GM12878 (cell line): ENCODE measurements at regions not wholly inside any gene's neighbourhood (a gene's known extent, or its start where the extent isn't known, plus 50 kb on each side); places are given as distances from the start of the nearest gene placed in this dataset.

Experiments used
- ATAC-seq: fragments of 200-7000 bp; cut with Tn5 transposase; 3 replicates; pipeline ENCODE4 v1.9.1; 2020; ENCODE audit warnings: mild to moderate bottlenecking, moderate library complexity
- BruUV-seq: library from RNA; stranded (reverse); fragments of 400-500 nt; replicated peaks from 2 replicates; lab custom pipeline; 2021; lab: Mats Ljungman, UMichigan
- CTCF ChIA-PET: fragments of 300-600 bp; sonication (Branson Sonifier 250); formaldehyde crosslinking; extraction: SDS; loops from one replicate; lab custom pipeline; 2021; ENCODE audit warnings: inconsistent platforms; lab: Yijun Ruan, JAX
- POLR2A ChIA-PET: fragments of 350-600 bp; formaldehyde crosslinking; extraction: SDS; loops from one replicate; lab custom pipeline; 2021; ENCODE audit warnings: inconsistent platforms; lab: Charles Lee
- RAD21 ChIA-PET: fragments of 300-600 bp; sonication (Branson Sonifier 250); formaldehyde crosslinking; loops from one replicate; lab custom pipeline; 2023; ENCODE audit warnings: antibody characterized with exemption; ENCODE audit not compliant: unreplicated experiment; lab: Charles Lee
- SMC1A ChIA-PET: fragments of 300-600 bp; sonication (Branson Sonifier 250); formaldehyde crosslinking; loops from one replicate; lab custom pipeline; 2023; ENCODE audit not compliant: unreplicated experiment, uncharacterized antibody; lab: Charles Lee
- DNase-seq: peaks from one replicate; pipeline ENCODE4 v3.0.0-alpha.2; 2011; ENCODE audit warnings: low read depth, low spot score
- FAIRE-seq: peaks from 3 replicates; lab custom pipeline; 2011; peaks lifted over from hg19 to GRCh38; lab: Jason Lieb, UNC
- H2AFZ ChIP-seq: 2 replicates; pipeline ENCODE4 v1.6.0; 2011; ENCODE audit warnings: low read depth, low read length, control low read depth; ENCODE audit not compliant: control insufficient read depth
- H3K27ac ChIP-seq: 2 replicates; pipeline ENCODE4 v1.5.1; 2011; ENCODE audit warnings: control low read depth; ENCODE audit not compliant: control insufficient read depth, insufficient read depth
- H3K27me3 ChIP-seq, 2 experiments: replicated peaks in 1 of 2; 2 replicates each; pipeline versions ENCODE4 v1.6.0 to v1.6.1; 2011; ENCODE audit warnings: low read length in 1 of 2; ENCODE audit not compliant: control insufficient read depth in 2 of 2, insufficient read depth in 2 of 2
- H3K36me3 ChIP-seq, 2 experiments: 2 replicates each; pipeline ENCODE4 v1.5.1; 2011; ENCODE audit warnings: low read length in 1 of 2; ENCODE audit not compliant: control insufficient read depth in 2 of 2, insufficient read depth in 2 of 2
- H3K4me1 ChIP-seq: 2 replicates; pipeline ENCODE4 v1.6.1; 2011; ENCODE audit warnings: mild to moderate bottlenecking, low read length, moderate library complexity, mixed read lengths; ENCODE audit not compliant: control insufficient read depth, insufficient read depth
- H3K4me2 ChIP-seq: 2 replicates; pipeline ENCODE4 v1.6.0; 2011; ENCODE audit warnings: control low read depth; ENCODE audit not compliant: control insufficient read depth, insufficient read depth
- H3K4me3 ChIP-seq: fragments of 200-600 bp; sonication (generic); 2 replicates; pipeline ENCODE4 v1.5.1; 2016
- H3K79me2 ChIP-seq: 2 replicates; pipeline ENCODE4 v1.6.0; 2011; ENCODE audit warnings: low read length; ENCODE audit not compliant: control insufficient read depth, insufficient read depth
- H3K9ac ChIP-seq: 2 replicates; pipeline ENCODE4 v1.8.0; 2011; ENCODE audit warnings: low read length, control low read depth, mixed read lengths; ENCODE audit not compliant: control insufficient read depth, insufficient read depth
- H3K9me3 ChIP-seq: replicated peaks from 3 replicates; pipeline ENCODE4 v1.5.1; 2011; ENCODE audit warnings: mild to moderate bottlenecking, low read length; ENCODE audit not compliant: control insufficient read depth, insufficient read depth
- H4K20me1 ChIP-seq: 2 replicates; pipeline ENCODE4 v1.6.0; 2011; ENCODE audit not compliant: control insufficient read depth, insufficient read depth
- ASH2L ChIP-seq: fragments of 300-600, 200-600 bp; sonication (generic); IDR thresholded peaks from 2 replicates; pipeline ENCODE4 v1.6.1; 2017; ENCODE audit warnings: low read depth, mild to moderate bottlenecking, borderline replicate concordance
- EGR1 ChIP-seq, 2 experiments: IDR thresholded peaks; 1 replicate in 1 of 2; 2 replicates in 1 of 2; pipeline ENCODE4 v1.6.1; 2011 to 2012; ENCODE audit warnings: low read depth in 2 of 2, low read length in 2 of 2, borderline replicate concordance in 1 of 2, mild to moderate bottlenecking in 1 of 2, moderate library complexity in 1 of 2
- ELK1 ChIP-seq: IDR thresholded peaks from 2 replicates; pipeline ENCODE4 v1.6.1; 2012; ENCODE audit warnings: low read depth, low read length, improper control_type of control experiment
- IRF5 ChIP-seq: fragments of 450-650 bp; IDR thresholded peaks from 2 replicates; pipeline ENCODE4 v1.6.1; 2017; ENCODE audit warnings: borderline replicate concordance
- MYB ChIP-seq: fragments of 150-350 bp; IDR thresholded peaks from 2 replicates; pipeline ENCODE4 v1.6.1; 2014; ENCODE audit warnings: mild to moderate bottlenecking, low read depth, low read length, borderline replicate concordance
- NFYA ChIP-seq: IDR thresholded peaks from 2 replicates; pipeline ENCODE4 v1.6.1; 2011; ENCODE audit warnings: low read depth, mild to moderate bottlenecking, low read length, improper control_type of control experiment, borderline replicate concordance
- NR2C1 ChIP-seq: fragments of 450-650 bp; IDR thresholded peaks from 2 replicates; pipeline ENCODE4 v1.6.1; 2017; ENCODE audit warnings: antibody characterized with exemption, mild to moderate bottlenecking, moderate library complexity
- POLR2AphosphoS5 ChIP-seq: IDR thresholded peaks from 2 replicates; pipeline ENCODE4 v1.6.1; 2011; ENCODE audit warnings: mild to moderate bottlenecking, low read length, inconsistent platforms
- RCOR1 ChIP-seq: conservative IDR thresholded peaks from 2 replicates; pipeline ENCODE4 v1.6.1; 2012; ENCODE audit warnings: low read depth, low read length, improper control_type of control experiment
- RUNX3 ChIP-seq: IDR thresholded peaks from 2 replicates; pipeline ENCODE4 v1.6.1; 2012; ENCODE audit warnings: low read length, inconsistent platforms
- SRF ChIP-seq, 2 experiments: IDR thresholded peaks; 2 replicates each; pipeline ENCODE4 v1.6.1; 2011; ENCODE audit warnings: low read depth in 2 of 2, low read length in 2 of 2, mild to moderate bottlenecking in 1 of 2, moderate library complexity in 1 of 2
- TAF1 ChIP-seq: IDR thresholded peaks from 2 replicates; pipeline ENCODE4 v1.6.1; 2011; ENCODE audit warnings: mild to moderate bottlenecking, low read depth, low read length, borderline replicate concordance
- TBL1XR1 ChIP-seq: IDR thresholded peaks from 2 replicates; pipeline ENCODE4 v1.6.1; 2012; ENCODE audit warnings: low read depth, low read length, improper control_type of control experiment
- TCF3 ChIP-seq: IDR thresholded peaks from 2 replicates; pipeline ENCODE4 v1.6.1; 2012; ENCODE audit warnings: low read depth, mild to moderate bottlenecking, low read length, borderline replicate concordance; ENCODE audit not compliant: insufficient read depth
- YBX1 ChIP-seq: fragments of 450-650 bp; IDR thresholded peaks from 2 replicates; pipeline ENCODE4 v1.6.1; 2016; ENCODE audit warnings: antibody characterized with exemption
- ZNF24 ChIP-seq: fragments of 450-650 bp; IDR thresholded peaks from 2 replicates; pipeline ENCODE4 v1.6.1; 2017; ENCODE audit warnings: antibody characterized with exemption, mild to moderate bottlenecking
- WGBS: methylation state at CpG from one replicate; pipeline ENCODE4 v1.1.6; 2016; ENCODE audit warnings: low lambda C conversion rate; ENCODE audit not compliant: insufficient replicate concordance, insufficient coverage; ENCODE audit errors: missing lambda C conversion rate; 5-methylcytosine and 5-hydroxymethylcytosine counted together
- in situ Hi-C: fragments of 300-500 bp; cut with MboI; formaldehyde crosslinking; loops from 9 replicates; pipeline ENCODE4 v1.14.3; 2018; ENCODE audit warnings: mixed read lengths
- intact Hi-C: fragments of 100-400 bp; cut with micrococcal nuclease; formaldehyde crosslinking; loops from one replicate; pipeline ENCODE4 v1.14.2; 2022; ENCODE audit not compliant: unreplicated experiment

- Histone ChIP-seq H3K9me3 (no peaks in the 10 kb centered on the region), H3K9ac (no peak overlapping the region), H3K36me3 (no peaks in the 10 kb centered on the region), H3K4me3 (no peak overlapping the region), H3K79me2 (no peaks in the 10 kb centered on the region), H2AFZ (no peak overlapping the region), H3K4me2 (no peak overlapping the region), H3K4me1 (no peaks in the 10 kb centered on the region), H3K27ac (no peak overlapping the region), H3K27me3 (no peaks in the 10 kb centered on the region), H4K20me1 (no peaks in the 10 kb centered on the region)
- CTCF ChIA-PET = no interaction called here
- TF ChIP-seq RUNX3 (no peak), MYB (no peak), ASH2L (no peak), ZNF24 (no peak), TAF1 (no peak), TCF3 (no peak), TBL1XR1 (no peak), NFYA (no peak)
- FAIRE-seq (no peak), ATAC-seq (no peak), DNase-seq (no peak)
- intact Hi-C loops (no loop called here), in situ Hi-C loops (no loop called here)
- RAD21 ChIA-PET = no interaction called here
- SMC1A ChIA-PET = no interaction called here
- POLR2A ChIA-PET = no interaction called here
- WGBS = 35% methylated on average over 9 of the region's 9 CpGs
- no TSS peak for BruUV-seq
Observed at GRCh38 chr7:67407392-67408071, 410.9 kb downstream of the TYW1 start.

GRCh38 chr7:67408109-67408508 is 411.5 kb downstream of the TYW1 start:
- DNase-seq (no peak), FAIRE-seq (no peak), ATAC-seq (no peak)
- no peaks in the 10 kb centered on the region for H3K27me3 ChIP-seq
- ChIA-PET SMC1A (no interaction called here), RAD21 (no interaction called here), CTCF (interaction anchor here (0.6 kb wide), 1 partner anchor 471 kb away, joined by 3 read pairs; no protein-coding TSS in a partner anchor), POLR2A (no interaction called here)
- no peaks in the 10 kb centered on the region for H4K20me1 ChIP-seq
- no TSS peak for BruUV-seq
- H2AFZ ChIP-seq = no peak overlapping the region
- H3K79me2 ChIP-seq = no peaks in the 10 kb centered on the region
- in situ Hi-C loops = no loop called here
- H3K9ac ChIP-seq = no peak overlapping the region
- no peak overlapping the region for H3K27ac ChIP-seq
- H3K4me2 ChIP-seq = no peak overlapping the region
- H3K4me1 ChIP-seq = no peaks in the 10 kb centered on the region
- TF ChIP-seq IRF5 (no peak), RCOR1 (no peak), NR2C1 (no peak), ZNF24 (no peak), SRF (IDR thresholded peaks at IDR 0.05; ENCODE audit: low read depth in 2 of 2, low read length in 2 of 2) (no peak), EGR1 (IDR thresholded peaks at IDR 0.05; ENCODE audit: borderline replicate concordance in 1 of 2, low read depth in 2 of 2, low read length in 2 of 2) (no peak), ELK1 (no peak), YBX1 (no peak), POLR2AphosphoS5 (no peak)
- TF ChIP-seq, all 136 proteins: peak for 0
- Histone ChIP-seq H3K4me3 (no peak overlapping the region), H3K36me3 (no peaks in the 10 kb centered on the region), H3K9me3 (no peaks in the 10 kb centered on the region)
- intact Hi-C loops = no loop called here
